ENCODE measurements at regions not wholly inside any gene's neighbourhood (a gene's known extent, or its start where the extent isn't known, plus 50 kb on each side); places are given as distances from the start of the nearest gene placed in this dataset.
"Not testable (repeated sequence)": the region's sequence is repeated elsewhere in the genome, so short reads cannot be mapped to it uniquely, and the experiment has no call there.

DNA sequence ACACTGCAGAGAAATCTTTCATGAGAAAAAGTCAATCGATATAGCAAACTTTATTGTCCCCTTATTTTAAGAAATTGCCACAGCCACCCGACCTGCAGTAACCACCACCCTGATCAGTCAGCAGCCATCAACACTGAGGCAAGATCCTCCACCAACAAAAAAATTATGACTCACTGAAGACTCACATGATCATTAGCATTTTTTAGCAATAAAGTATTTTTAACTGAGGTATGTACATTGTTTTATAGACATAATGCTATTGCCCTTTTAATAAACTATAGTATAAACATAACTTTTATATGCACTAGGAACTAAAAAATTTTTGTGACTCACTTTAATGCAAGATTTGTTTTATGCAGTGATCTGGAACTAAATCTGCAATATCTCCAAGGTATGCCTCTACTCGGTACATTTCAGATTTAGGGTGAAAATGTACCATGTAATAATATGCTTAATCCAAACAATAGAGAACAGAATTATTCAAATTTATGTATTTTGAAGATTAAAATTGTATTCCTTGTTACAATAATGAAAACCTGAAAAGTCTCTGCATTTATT lies 79.2 kb upstream of the CEP126 start:
- no peaks in the 10 kb centered on the region for H3K36me3 ChIP-seq (ENCODE audit: control insufficient read depth in 4 of 4, insufficient read depth in 4 of 4, low read length in 4 of 4)
- H3K4me3 ChIP-seq: no peak overlapping the region
- H3K4me1 ChIP-seq (ENCODE audit: control insufficient read depth in 5 of 5, insufficient read depth in 5 of 5, low read length in 5 of 5): no peaks in the 10 kb centered on the region
- H3K9me3 ChIP-seq (ENCODE audit: control insufficient read depth in 4 of 4, insufficient read depth in 3 of 4, low read length in 3 of 4): peaks cover 0 to 1% (median 0%) of the 10 kb centered on the region in 4 donors
- H3K27me3 ChIP-seq (ENCODE audit: control insufficient read depth in 3 of 3, insufficient read depth in 3 of 3, low read length in 2 of 3): no peaks in the 10 kb centered on the region
- TF ChIP-seq, protein P1, sequence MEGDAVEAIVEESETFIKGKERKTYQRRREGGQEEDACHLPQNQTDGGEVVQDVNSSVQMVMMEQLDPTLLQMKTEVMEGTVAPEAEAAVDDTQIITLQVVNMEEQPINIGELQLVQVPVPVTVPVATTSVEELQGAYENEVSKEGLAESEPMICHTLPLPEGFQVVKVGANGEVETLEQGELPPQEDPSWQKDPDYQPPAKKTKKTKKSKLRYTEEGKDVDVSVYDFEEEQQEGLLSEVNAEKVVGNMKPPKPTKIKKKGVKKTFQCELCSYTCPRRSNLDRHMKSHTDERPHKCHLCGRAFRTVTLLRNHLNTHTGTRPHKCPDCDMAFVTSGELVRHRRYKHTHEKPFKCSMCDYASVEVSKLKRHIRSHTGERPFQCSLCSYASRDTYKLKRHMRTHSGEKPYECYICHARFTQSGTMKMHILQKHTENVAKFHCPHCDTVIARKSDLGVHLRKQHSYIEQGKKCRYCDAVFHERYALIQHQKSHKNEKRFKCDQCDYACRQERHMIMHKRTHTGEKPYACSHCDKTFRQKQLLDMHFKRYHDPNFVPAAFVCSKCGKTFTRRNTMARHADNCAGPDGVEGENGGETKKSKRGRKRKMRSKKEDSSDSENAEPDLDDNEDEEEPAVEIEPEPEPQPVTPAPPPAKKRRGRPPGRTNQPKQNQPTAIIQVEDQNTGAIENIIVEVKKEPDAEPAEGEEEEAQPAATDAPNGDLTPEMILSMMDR (IDR thresholded peaks at IDR 0.05; ENCODE audit: control extremely low read depth, extremely low read depth): no peak
- 81 to 82% methylated on average over 3 of the region's 3 CpGs for WGBS, 2 donors
- H3K9ac ChIP-seq (ENCODE audit: insufficient read depth in 1 of 2, low read length in 2 of 2): no peak overlapping the region
- ATAC-seq (ENCODE audit: insufficient read depth, low FRiP score) (no peak), DNase-seq (no peak)
- no peak overlapping the region for H3K27ac ChIP-seq (ENCODE audit: low read depth in 1 of 2, low read length in 1 of 2)

DNA sequence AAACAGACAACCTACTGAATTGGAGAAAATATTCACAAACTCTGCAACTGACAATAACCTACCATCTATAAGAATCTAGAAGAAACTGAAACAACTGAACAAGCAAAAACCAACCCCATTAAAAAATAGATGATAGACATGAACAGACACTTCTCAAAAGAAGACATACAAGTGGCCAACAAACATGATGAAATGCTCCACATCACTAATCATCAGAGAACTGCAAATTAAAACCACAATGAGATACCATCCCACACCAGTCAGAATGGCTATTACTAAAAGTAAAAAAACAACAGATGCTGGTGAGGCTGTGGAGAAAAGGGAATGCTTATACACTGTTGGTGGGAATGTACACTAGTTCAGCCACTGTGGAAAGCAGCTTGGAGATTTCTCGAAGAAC lies 84.3 kb upstream of the CEP126 start:
- not testable (repeated sequence) for H3K9me3 ChIP-seq (ENCODE audit: control insufficient read depth in 4 of 4, insufficient read depth in 3 of 4, low read length in 3 of 4); DNase-seq; H3K4me1 ChIP-seq (ENCODE audit: control insufficient read depth in 5 of 5, insufficient read depth in 5 of 5, low read length in 5 of 5); H3K27me3 ChIP-seq (ENCODE audit: control insufficient read depth in 3 of 3, insufficient read depth in 3 of 3, low read length in 2 of 3); H3K36me3 ChIP-seq (ENCODE audit: control insufficient read depth in 4 of 4, insufficient read depth in 4 of 4, low read length in 4 of 4); ATAC-seq (ENCODE audit: insufficient read depth, low FRiP score); H3K4me3 ChIP-seq; H3K27ac ChIP-seq (ENCODE audit: low read depth in 1 of 2, low read length in 1 of 2); H3K9ac ChIP-seq (ENCODE audit: insufficient read depth in 1 of 2, low read length in 2 of 2)
- 79 to 89% methylated on average over 1 of the region's 1 CpG for WGBS, 2 donors

DNA sequence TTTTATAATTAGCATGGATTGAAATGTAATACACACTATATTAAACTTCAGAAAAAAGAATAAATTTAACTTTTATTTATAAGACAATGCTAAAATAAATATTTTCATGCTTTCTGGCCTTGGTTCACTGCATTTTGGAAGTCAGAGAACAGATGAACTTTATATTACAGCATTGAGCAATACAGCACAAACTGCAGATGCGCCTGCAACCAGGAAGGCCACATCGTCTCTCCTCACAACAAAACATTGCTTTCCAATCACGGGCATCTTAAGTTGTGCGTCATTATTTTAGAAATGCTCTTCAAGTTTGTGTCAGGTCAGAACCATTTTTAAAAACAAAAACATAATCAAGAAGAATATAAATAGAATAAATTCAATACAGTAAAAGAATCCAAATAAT lies 89.3 kb upstream of the CEP126 start:
- H3K4me3 ChIP-seq: no peak overlapping the region
- TF ChIP-seq, protein P1 (IDR thresholded peaks at IDR 0.05; ENCODE audit: control extremely low read depth, extremely low read depth): no peak
- ATAC-seq (ENCODE audit: insufficient read depth, low FRiP score) (no peak), DNase-seq (peak; percentile 26 to 72 (median 60))
- H3K36me3 ChIP-seq (ENCODE audit: control insufficient read depth in 4 of 4, insufficient read depth in 4 of 4, low read length in 4 of 4): no peaks in the 10 kb centered on the region
- H3K27ac ChIP-seq (ENCODE audit: low read depth in 1 of 2, low read length in 1 of 2): no peak overlapping the region
- no peaks in the 10 kb centered on the region for H3K9me3 ChIP-seq (ENCODE audit: control insufficient read depth in 4 of 4, insufficient read depth in 3 of 4, low read length in 3 of 4)
- WGBS, 2 donors: 73 to 79% methylated on average over 4 of the region's 4 CpGs
- H3K27me3 ChIP-seq (ENCODE audit: control insufficient read depth in 3 of 3, insufficient read depth in 3 of 3, low read length in 2 of 3): no peaks in the 10 kb centered on the region
- no peak overlapping the region for H3K9ac ChIP-seq (ENCODE audit: insufficient read depth in 1 of 2, low read length in 2 of 2)
- H3K4me1 ChIP-seq (ENCODE audit: control insufficient read depth in 5 of 5, insufficient read depth in 5 of 5, low read length in 5 of 5): peaks cover 0 to 5% (median 0%) of the 10 kb centered on the region in 5 donors

DNA sequence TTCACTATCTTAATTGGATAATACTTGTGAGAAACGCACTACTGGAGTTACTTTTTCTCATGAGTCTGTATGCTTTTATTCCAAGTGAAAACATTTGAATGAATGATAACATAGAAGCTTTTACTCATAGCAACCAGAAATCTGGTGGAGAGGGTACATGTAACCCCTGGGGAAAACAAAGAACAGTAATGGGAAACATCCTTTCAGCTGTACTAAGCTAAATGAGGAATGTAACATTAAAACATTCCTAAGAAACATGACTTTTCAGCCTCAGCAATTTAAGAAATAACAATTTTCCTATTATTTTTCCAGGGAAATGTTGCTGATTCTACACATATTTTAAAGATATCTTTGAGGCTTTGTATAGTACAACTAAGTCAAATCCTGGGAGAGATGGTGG lies 97.2 kb upstream of the CEP126 start:
- no peak for DNase-seq

More for the DNA sequence above, 97.2 kb upstream of the CEP126 start:
- Histone ChIP-seq H3K27ac (ENCODE audit: low read depth in 1 of 2, low read length in 1 of 2) (no peak overlapping the region), H3K27me3 (ENCODE audit: control insufficient read depth in 3 of 3, insufficient read depth in 3 of 3, low read length in 2 of 3) (no peaks in the 10 kb centered on the region), H3K4me1 (ENCODE audit: control insufficient read depth in 5 of 5, insufficient read depth in 5 of 5, low read length in 5 of 5) (peaks cover 0 to 9% (median 0%) of the 10 kb centered on the region in 5 donors), H3K9me3 (ENCODE audit: control insufficient read depth in 4 of 4, insufficient read depth in 3 of 4, low read length in 3 of 4) (no peaks in the 10 kb centered on the region), H3K9ac (ENCODE audit: insufficient read depth in 1 of 2, low read length in 2 of 2) (no peak overlapping the region), H3K36me3 (ENCODE audit: control insufficient read depth in 4 of 4, insufficient read depth in 4 of 4, low read length in 4 of 4) (no peaks in the 10 kb centered on the region), H3K4me3 (no peak overlapping the region)
- TF ChIP-seq, protein P1 (IDR thresholded peaks at IDR 0.05; ENCODE audit: control extremely low read depth, extremely low read depth): no peak
- WGBS, 2 donors: 49 to 93% methylated on average over 1 of the region's 1 CpG
- ATAC-seq (ENCODE audit: insufficient read depth, low FRiP score): no peak
